IMR-90 (cell line): ENCODE measurements at regions not wholly inside any gene's neighbourhood (a gene's known extent, or its start where the extent isn't known, plus 50 kb on each side); places are given as distances from the start of the nearest gene placed in this dataset.

ENCODE experiments used
- ATAC-seq: fragments of 200-7000 bp; cut with Tn5 transposase; 2 replicates; pipeline ENCODE4 v1.9.1; 2020; ENCODE audit warnings: low read depth, mild to moderate bottlenecking, moderate library complexity
- BruUV-seq: library from RNA; stranded (reverse); fragments of 400-500 nt; replicated peaks from 2 replicates; lab custom pipeline; 2021; lab: Mats Ljungman, UMichigan
- CTCF ChIA-PET: fragments of 300-600 bp; formaldehyde crosslinking; extraction: SDS; loops from one replicate; lab custom pipeline; 2021; ENCODE audit warnings: antibody characterized with exemption; lab: Yijun Ruan, JAX
- POLR2A ChIA-PET: fragments of 300-600 bp; sonication (Branson Sonifier 250); formaldehyde crosslinking; loops from one replicate; lab custom pipeline; 2022; ENCODE audit warnings: antibody characterized with exemption; ENCODE audit not compliant: unreplicated experiment; lab: Charles Lee
- DNase-seq: peaks from one replicate; pipeline ENCODE4 v3.0.0; 2013
- H2AFZ ChIP-seq: replicated peaks from 2 replicates; pipeline ENCODE3; 2013; ENCODE audit warnings: low read length, mild to moderate bottlenecking; ENCODE audit not compliant: poor library complexity
- H2AK5ac ChIP-seq: 2 replicates; pipeline ENCODE4 v1.6.1; 2013; ENCODE audit warnings: low read depth, low read length, inconsistent platforms
- H2AK9ac ChIP-seq: replicated peaks from 2 replicates; pipeline ENCODE3; 2013; ENCODE audit warnings: mild to moderate bottlenecking, low read depth, low read length, moderate library complexity; ENCODE audit not compliant: poor library complexity
- H2BK120ac ChIP-seq: 2 replicates; pipeline ENCODE4 v1.6.1; 2013; ENCODE audit warnings: low read depth, low read length, inconsistent platforms
- H2BK15ac ChIP-seq: 3 replicates; pipeline ENCODE4 v1.6.1; 2013; ENCODE audit warnings: low read depth, low read length, inconsistent platforms
- H2BK20ac ChIP-seq: 2 replicates; pipeline ENCODE4 v1.6.1; 2013; ENCODE audit warnings: low read depth, mild to moderate bottlenecking, inconsistent platforms, low read length, moderate library complexity
- H2BK5ac ChIP-seq: 2 replicates; pipeline ENCODE4 v1.6.1; 2013; ENCODE audit warnings: mild to moderate bottlenecking, low read depth, low read length, inconsistent platforms; ENCODE audit not compliant: poor library complexity, severe bottlenecking
- H3K14ac ChIP-seq: replicated peaks from 2 replicates; pipeline ENCODE4 v1.6.1; 2013; ENCODE audit warnings: low read depth, low read length, inconsistent platforms
- H3K18ac ChIP-seq: 2 replicates; pipeline ENCODE4 v1.6.1; 2013; ENCODE audit warnings: low read depth, low read length, control low read depth
- H3K23ac ChIP-seq: 2 replicates; pipeline ENCODE4 v1.6.1; 2013; ENCODE audit warnings: low read depth, low read length, inconsistent platforms
- H3K27ac ChIP-seq: 2 replicates; pipeline ENCODE4 v1.5.1; 2013; ENCODE audit warnings: mild to moderate bottlenecking, control low read depth, low read length; ENCODE audit not compliant: insufficient read depth
- H3K27me3 ChIP-seq: 2 replicates; pipeline ENCODE4 v1.6.1; 2013; ENCODE audit warnings: low read length; ENCODE audit not compliant: control insufficient read depth, insufficient read depth
- H3K36me3 ChIP-seq: 2 replicates; pipeline ENCODE4 v1.6.1; 2013; ENCODE audit warnings: low read length, mixed read lengths; ENCODE audit not compliant: control insufficient read depth, insufficient read depth
- H3K4ac ChIP-seq: 2 replicates; pipeline ENCODE4 v1.6.1; 2013; ENCODE audit warnings: low read depth, low read length, inconsistent platforms
- H3K4me1 ChIP-seq: 2 replicates; pipeline ENCODE4 v1.6.1; 2013; ENCODE audit warnings: low read length, mixed read lengths; ENCODE audit not compliant: control insufficient read depth, insufficient read depth
- H3K4me2 ChIP-seq: 2 replicates; pipeline ENCODE4 v1.6.1; 2013; ENCODE audit warnings: low read depth, mild to moderate bottlenecking, control low read depth, low read length, moderate library complexity
- H3K4me3 ChIP-seq: 2 replicates; pipeline ENCODE4 v1.5.1; 2013; ENCODE audit warnings: low read depth, mild to moderate bottlenecking, control low read depth, low read length, moderate library complexity; ENCODE audit not compliant: insufficient read depth
- H3K56ac ChIP-seq: 2 replicates; pipeline ENCODE4 v1.6.1; 2013; ENCODE audit warnings: low read length, inconsistent platforms; ENCODE audit not compliant: insufficient read depth; ENCODE audit errors: extremely low read depth
- H3K79me1 ChIP-seq, 2 experiments: 2 replicates each; pipeline ENCODE4 v1.6.1; 2013; ENCODE audit warnings: low read length in 2 of 2, inconsistent platforms in 1 of 2, low read depth in 1 of 2
- H3K9ac ChIP-seq: 2 replicates; pipeline ENCODE4 v1.6.1; 2013; ENCODE audit warnings: low read depth, low read length, control low read depth
- H3K9me1 ChIP-seq: 2 replicates; pipeline ENCODE4 v1.6.1; 2013; ENCODE audit warnings: low read length, inconsistent platforms; ENCODE audit not compliant: insufficient read depth
- H3K9me3 ChIP-seq: 2 replicates; pipeline ENCODE4 v1.6.1; 2013; ENCODE audit warnings: low read length; ENCODE audit not compliant: control insufficient read depth, insufficient read depth
- H4K20me1 ChIP-seq: 2 replicates; pipeline ENCODE4 v1.6.1; 2013; ENCODE audit warnings: low read length, inconsistent platforms; ENCODE audit not compliant: insufficient read depth
- H4K5ac ChIP-seq: 2 replicates; pipeline ENCODE4 v1.6.1; 2013; ENCODE audit warnings: mild to moderate bottlenecking, low read depth, low read length, control low read depth
- H4K8ac ChIP-seq, 2 experiments: 2 replicates each; pipeline ENCODE4 v1.6.1; 2013; ENCODE audit warnings: low read depth in 2 of 2, low read length in 2 of 2, control low read depth in 1 of 2, inconsistent platforms in 1 of 2
- H4K91ac ChIP-seq: 2 replicates; pipeline ENCODE4 v1.6.1; 2013; ENCODE audit warnings: low read depth, low read length, inconsistent platforms; ENCODE audit not compliant: insufficient read depth
- CEBPB ChIP-seq: IDR thresholded peaks from 2 replicates; pipeline ENCODE4 v1.6.1; 2012; ENCODE audit warnings: low read depth, low read length, improper control_type of control experiment
- ELK1 ChIP-seq: fragments of 150-350 bp; IDR thresholded peaks from 2 replicates; pipeline ENCODE4 v1.6.1; 2016; ENCODE audit warnings: low read depth, mild to moderate bottlenecking, low read length, moderate library complexity, borderline replicate concordance
- MAZ ChIP-seq: IDR thresholded peaks from 2 replicates; pipeline ENCODE4 v1.6.1; 2012; ENCODE audit warnings: low read depth, mild to moderate bottlenecking, low read length, improper control_type of control experiment, moderate library complexity, borderline replicate concordance
- NFE2L2 ChIP-seq: fragments of 150-350 bp; IDR thresholded peaks from 2 replicates; pipeline ENCODE4 v1.6.1; 2016; ENCODE audit warnings: low read depth, mild to moderate bottlenecking, low read length
- RAD21 ChIP-seq: IDR thresholded peaks from 2 replicates; pipeline ENCODE4 v1.6.1; 2012; ENCODE audit warnings: low read length, improper control_type of control experiment
- RCOR1 ChIP-seq: IDR thresholded peaks from 2 replicates; pipeline ENCODE4 v1.6.1; 2012; ENCODE audit warnings: mild to moderate bottlenecking, low read length, improper control_type of control experiment; ENCODE audit not compliant: insufficient replicate concordance
- WGBS, 2 experiments: methylation state at CpG; one replicate each; pipeline versions ENCODE4 v1.1.5 to v1.1.7; 2013; ENCODE audit warnings: missing lambda C conversion rate in 2 of 2; ENCODE audit not compliant: insufficient read length in 1 of 2; ENCODE audit errors: extremely low coverage in 2 of 2; 5-methylcytosine and 5-hydroxymethylcytosine counted together
- dilution Hi-C: fragments of 300-500 bp; cut with HindIII; formaldehyde crosslinking; loops from one replicate; pipeline ENCODE4 v1.14.3; 2018; ENCODE audit warnings: low sequenced_read_pairs; ENCODE audit not compliant: unreplicated experiment
- in situ Hi-C: fragments of 300-500 bp; cut with MboI; formaldehyde crosslinking; loops from 3 replicates; pipeline ENCODE4 v1.14.3; 2019; ENCODE audit warnings: low sequenced_read_pairs, inconsistent platforms, mixed read lengths
- intact Hi-C: fragments of 100-400 bp; cut with micrococcal nuclease; formaldehyde crosslinking; loops from 2 replicates; pipeline ENCODE4 v1.10.0; 2022

DNA sequence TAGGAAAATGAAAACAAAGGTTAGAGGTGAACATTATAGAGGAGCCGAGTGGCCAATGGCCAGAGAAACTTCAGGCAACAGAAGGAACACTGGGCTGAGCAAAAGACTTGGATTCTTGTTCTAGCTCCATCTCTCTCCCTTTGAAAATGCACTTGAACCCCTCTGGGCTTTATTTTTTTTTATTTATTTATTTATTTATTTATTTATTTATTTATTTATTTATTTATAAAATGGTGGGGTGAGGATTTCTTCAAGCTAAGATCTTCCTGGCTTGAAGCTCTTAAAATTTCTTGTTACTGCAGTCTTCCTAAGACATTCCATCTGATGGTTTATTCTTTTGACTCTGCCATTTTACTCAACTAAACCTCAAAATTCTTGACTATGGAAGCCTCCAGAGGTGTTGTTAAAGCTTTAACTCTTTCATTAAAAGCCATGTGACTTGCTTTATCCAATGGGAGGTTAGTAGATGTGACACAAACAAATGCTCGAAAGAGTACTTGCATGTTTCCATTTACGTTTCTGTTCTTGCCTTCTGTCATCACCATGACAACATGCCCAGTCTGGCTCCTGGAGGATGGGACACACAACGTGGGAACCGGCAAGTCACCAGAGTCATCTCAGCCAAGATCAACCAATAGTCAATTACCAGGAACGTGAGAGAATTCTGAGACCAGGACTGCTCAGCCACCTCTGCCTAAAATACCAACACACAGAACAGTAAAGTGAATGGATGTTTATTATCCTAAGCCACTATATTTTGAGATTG, 325.2 kb upstream of the CTNNB1 start:
- H4K20me1 ChIP-seq, result no peaks in the 10 kb centered on the region
- intact Hi-C loops, result no loop called here
- no peak overlapping the region for H2AK9ac ChIP-seq
- H4K5ac ChIP-seq, result no peak overlapping the region
- no peak overlapping the region for H2BK15ac ChIP-seq
- no peak overlapping the region for H3K14ac ChIP-seq
- DNase-seq, result no peak
- 50% methylated on average over 1 of the region's 6 CpGs; no CpG with 5 or more reads in 1 of the 2 experiments for WGBS, 2 experiments
- no peak overlapping the region for H3K4me2 ChIP-seq
- no peak overlapping the region for H2BK5ac ChIP-seq
- no peaks in the 10 kb centered on the region for H3K79me1 ChIP-seq
- H3K9ac ChIP-seq, result no peak overlapping the region
- H4K91ac ChIP-seq, result no peak overlapping the region
- H3K27me3 ChIP-seq, result no peaks in the 10 kb centered on the region
- H3K56ac ChIP-seq, result no peak overlapping the region
- ChIA-PET POLR2A (no interaction called here), CTCF (no interaction called here)
- H4K8ac ChIP-seq, result no peak overlapping the region
- H3K27ac ChIP-seq, result no peak overlapping the region
- no peaks in the 10 kb centered on the region for H3K36me3 ChIP-seq
- ATAC-seq, result no peak
- H3K18ac ChIP-seq, result no peak overlapping the region
- H3K4me3 ChIP-seq, result no peak overlapping the region
- dilution Hi-C loops, result no loop called here
- in situ Hi-C loops, result no loop called here
- no peak overlapping the region for H3K4ac ChIP-seq
- peaks cover 3% of the 10 kb centered on the region; the same call in 1 of the 2 replicates for H3K9me3 ChIP-seq
- H3K23ac ChIP-seq, result no peak overlapping the region
- no peaks in the 10 kb centered on the region for H3K9me1 ChIP-seq
- no peaks in the 10 kb centered on the region for H3K4me1 ChIP-seq
- H2AFZ ChIP-seq, result no peak overlapping the region
- no peak overlapping the region for H2AK5ac ChIP-seq
- no TSS peak for BruUV-seq
- H2BK120ac ChIP-seq, result no peak overlapping the region
- TF ChIP-seq MAZ (no peak), CEBPB (no peak), RAD21 (no peak), ELK1 (no peak), NFE2L2 (no peak), RCOR1 (no peak)
- H2BK20ac ChIP-seq, result no peak overlapping the region
